Transverse colon (tissue), 3 donors: ENCODE measurements at regions not wholly inside any gene's neighbourhood (a gene's known extent, or its start where the extent isn't known, plus 50 kb on each side); places are given as distances from the start of the nearest gene placed in this dataset.

ENCODE experiments used
- CTCF ChIP-seq, 5 experiments: fragments of 200-600 bp in 3 of 5; fragments of 450-650 bp in 2 of 5; sonication (generic) in 3 of 5; IDR thresholded peaks; 1 replicate in 2 of 5; 2 replicates in 3 of 5; pipeline ENCODE4 v1.5.1; 2016 to 2017; ENCODE audit warnings: antibody characterized with exemption in 5 of 5, inconsistent platforms in 3 of 5, mild to moderate bottlenecking in 2 of 5, moderate library complexity in 1 of 5
- EP300 ChIP-seq: sonication (generic); formaldehyde crosslinking; IDR thresholded peaks from one replicate; pipeline ENCODE4 v1.6.1; 2017; ENCODE audit warnings: antibody characterized with exemption, low read depth
- POLR2A ChIP-seq: fragments of 450-650 bp; IDR thresholded peaks from one replicate; pipeline ENCODE4 v1.6.1; 2016; ENCODE audit warnings: antibody characterized with exemption, mild to moderate bottlenecking, moderate library complexity

GRCh38 chr7:26097837-26098668, 53.9 kb upstream of the NFE2L3 start:
- TF ChIP-seq CTCF (IDR thresholded peaks at IDR 0.05) (no peak), POLR2A (no peak), EP300 (no peak)
